Endothelial cell of umbilical vein (primary cell): ENCODE measurements at regions not wholly inside any gene's neighbourhood (a gene's known extent, or its start where the extent isn't known, plus 50 kb on each side); places are given as distances from the start of the nearest gene placed in this dataset.

Source experiments
- CTCF ChIP-seq, 2 donors: IDR thresholded peaks; 1 replicate in 1 of 2; 2 replicates in 1 of 2; pipeline ENCODE4 v1.5.1; 2011; ENCODE audit warnings: low read length in 2 of 2, mild to moderate bottlenecking in 2 of 2, moderate library complexity in 2 of 2, control low read depth in 1 of 2, inconsistent platforms in 1 of 2, low read depth in 1 of 2; ENCODE audit not compliant: insufficient read depth in 1 of 2; ENCODE audit errors: extremely low read depth in 1 of 2
- EZH2 ChIP-seq: IDR thresholded peaks from 2 replicates; pipeline ENCODE4 v1.6.1; 2012; ENCODE audit warnings: borderline replicate concordance, low read depth, mild to moderate bottlenecking, moderate library complexity, low read length, inconsistent platforms; ENCODE audit not compliant: severe bottlenecking
- FOS ChIP-seq: IDR thresholded peaks from 2 replicates; pipeline ENCODE4 v1.6.1; 2011; ENCODE audit warnings: mild to moderate bottlenecking, low read length, moderate library complexity, borderline replicate concordance; ENCODE audit not compliant: insufficient read depth
- GATA2 ChIP-seq: IDR thresholded peaks from 2 replicates; pipeline ENCODE4 v1.7.0; 2011; ENCODE audit warnings: low read depth, mild to moderate bottlenecking, moderate library complexity, mixed read lengths, low read length; ENCODE audit not compliant: insufficient read length, insufficient read depth
- JUN ChIP-seq: IDR thresholded peaks from 2 replicates; pipeline ENCODE4 v1.6.1; 2011; ENCODE audit warnings: borderline replicate concordance, low read depth; ENCODE audit not compliant: insufficient read length, insufficient read depth
- MYC ChIP-seq: IDR thresholded peaks from one replicate; pipeline ENCODE4 v1.6.1; 2011; ENCODE audit warnings: mild to moderate bottlenecking, low read depth, low read length
- POLR2A ChIP-seq: IDR thresholded peaks from 2 replicates; pipeline ENCODE4 v1.6.1; 2012; ENCODE audit warnings: low read depth, mild to moderate bottlenecking, control low read depth, low read length
- POLR2AphosphoS5 ChIP-seq: IDR thresholded peaks from 2 replicates; pipeline ENCODE4 v1.6.1; 2012; ENCODE audit warnings: low read depth, mild to moderate bottlenecking, control low read depth, low read length, moderate library complexity; ENCODE audit not compliant: insufficient read depth
- TF ChIP-seq, protein P1 (sequence below): IDR thresholded peaks from 2 replicates; pipeline ENCODE4 v1.6.1; 2011; ENCODE audit not compliant: insufficient read depth, insufficient read length

- TF ChIP-seq POLR2AphosphoS5 = no peak
- no peak for TF ChIP-seq EZH2
- no peak for TF ChIP-seq CTCF (IDR thresholded peaks at IDR 0.05; ENCODE audit: extremely low read depth in 1 of 2, insufficient read depth in 1 of 2, low read depth in 1 of 2, low read length in 2 of 2)
- TF ChIP-seq, protein P1, sequence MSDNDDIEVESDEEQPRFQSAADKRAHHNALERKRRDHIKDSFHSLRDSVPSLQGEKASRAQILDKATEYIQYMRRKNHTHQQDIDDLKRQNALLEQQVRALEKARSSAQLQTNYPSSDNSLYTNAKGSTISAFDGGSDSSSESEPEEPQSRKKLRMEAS = no peak
- no peak for TF ChIP-seq POLR2A
- no peak for TF ChIP-seq FOS
- TF ChIP-seq MYC = no peak
- TF ChIP-seq JUN = no peak
- no peak for TF ChIP-seq GATA2
These were observed 577.5 kb upstream of the CLINT1 start for GRCh38 chr5:158436271-158437065.
